H1 (cell line): ENCODE measurements at regions not wholly inside any gene's neighbourhood (a gene's known extent, or its start where the extent isn't known, plus 50 kb on each side); places are given as distances from the start of the nearest gene placed in this dataset.

ENCODE experiments used
- CTCF ChIA-PET: fragments of 300-600 bp; sonication (Branson Sonifier 250); formaldehyde crosslinking; loops from one replicate; lab custom pipeline; 2021; ENCODE audit not compliant: partially characterized antibody; lab: Charles Lee
- POLR2A ChIA-PET: fragments of 300-600 bp; sonication (Branson Sonifier 250); formaldehyde crosslinking; loops from one replicate; lab custom pipeline; 2021; ENCODE audit warnings: inconsistent platforms; ENCODE audit not compliant: partially characterized antibody; lab: Charles Lee
- DNase-seq, 2 experiments: peaks; one replicate each; pipeline versions ENCODE4 v3.0.0 to v3.0.0-alpha.2; 2010 to 2022; ENCODE audit warnings: low spot score in 2 of 2, low read depth in 1 of 2, mixed read lengths in 1 of 2
- FAIRE-seq: peaks from 2 replicates; lab custom pipeline; 2011; peaks lifted over from hg19 to GRCh38; lab: Jason Lieb, UNC
- H2AFZ ChIP-seq: 2 replicates; pipeline ENCODE4 v1.8.1; 2012; ENCODE audit warnings: low read length, inconsistent platforms
- H2AK5ac ChIP-seq: 2 replicates; pipeline ENCODE4 v1.6.1; 2013; ENCODE audit warnings: low read depth, low read length
- H2BK120ac ChIP-seq: replicated peaks from 2 replicates; pipeline ENCODE3; 2013; ENCODE audit warnings: low read depth, low read length, inconsistent platforms
- H2BK12ac ChIP-seq: 2 replicates; pipeline ENCODE4 v1.6.1; 2013; ENCODE audit warnings: low read depth, low read length
- H2BK15ac ChIP-seq: 2 replicates; pipeline ENCODE4 v1.6.1; 2013; ENCODE audit warnings: low read length
- H2BK20ac ChIP-seq: 2 replicates; pipeline ENCODE4 v1.6.1; 2013; ENCODE audit warnings: low read length
- H2BK5ac ChIP-seq: 2 replicates; pipeline ENCODE4 v1.6.1; 2013; ENCODE audit warnings: low read depth, low read length
- H3K14ac ChIP-seq: 2 replicates; pipeline ENCODE4 v1.6.1; 2013; ENCODE audit warnings: inconsistent platforms; ENCODE audit not compliant: insufficient read length
- H3K18ac ChIP-seq: 2 replicates; pipeline ENCODE4 v1.6.1; 2013; ENCODE audit warnings: low read length; ENCODE audit errors: extremely low read depth
- H3K23ac ChIP-seq: 2 replicates; pipeline ENCODE4 v1.6.1; 2013; ENCODE audit warnings: inconsistent platforms; ENCODE audit not compliant: insufficient read length
- H3K23me2 ChIP-seq: 2 replicates; pipeline ENCODE4 v1.6.1; 2013; ENCODE audit warnings: low read depth, low read length
- H3K27ac ChIP-seq: 2 replicates; pipeline ENCODE4 v1.6.1; 2011; ENCODE audit warnings: low read depth, low read length, inconsistent platforms
- H3K27me3 ChIP-seq, 4 experiments: replicated peaks in 1 of 4; 1 replicate in 1 of 4; 2 replicates in 3 of 4; pipeline versions ENCODE4 v1.6.1 to v1.8.1; 2011 to 2013; ENCODE audit warnings: low read length in 3 of 4, mild to moderate bottlenecking in 3 of 4, inconsistent platforms in 2 of 4, mixed read lengths in 2 of 4, moderate library complexity in 1 of 4; ENCODE audit not compliant: control insufficient read depth in 3 of 4, insufficient read depth in 3 of 4; ENCODE audit errors: extremely low read depth in 1 of 4
- H3K36me3 ChIP-seq, 4 experiments: 2 replicates each; pipeline versions ENCODE4 v1.6.1 to v1.8.1; 2011 to 2013; ENCODE audit warnings: mild to moderate bottlenecking in 4 of 4, low read length in 3 of 4, moderate library complexity in 2 of 4, control low read depth in 1 of 4, inconsistent platforms in 1 of 4; ENCODE audit not compliant: insufficient read depth in 4 of 4, control insufficient read depth in 2 of 4
- H3K4ac ChIP-seq: replicated peaks from 2 replicates; pipeline ENCODE3; 2013; ENCODE audit warnings: low read length, low read depth, mixed read lengths, inconsistent platforms; ENCODE audit not compliant: insufficient read length
- H3K4me1 ChIP-seq, 4 experiments: replicated peaks in 1 of 4; 1 replicate in 1 of 4; 2 replicates in 3 of 4; pipeline versions ENCODE4 v1.6.1 to v1.8.1; 2011 to 2013; ENCODE audit warnings: low read length in 3 of 4, inconsistent platforms in 2 of 4, mixed read lengths in 1 of 4; ENCODE audit not compliant: insufficient read depth in 4 of 4, control insufficient read depth in 3 of 4
- H3K4me2 ChIP-seq, 2 experiments: 2 replicates each; pipeline versions ENCODE4 v1.6.1 to v1.8.1; 2011 to 2013; ENCODE audit warnings: low read depth in 2 of 2, low read length in 2 of 2, control low read depth in 1 of 2, inconsistent platforms in 1 of 2, mild to moderate bottlenecking in 1 of 2; ENCODE audit not compliant: insufficient read depth in 1 of 2
- H3K4me3 ChIP-seq, 4 experiments: fragments of 200-600, 300-600 bp in 1 of 4; sonication (generic), shearing (Covaris generic), sonication (Bioruptor Twin) in 1 of 4; 2 replicates each; pipeline versions ENCODE4 v1.5.1 to v1.8.1; 2011 to 2016; ENCODE audit warnings: low read length in 4 of 4, low read depth in 3 of 4, control low read depth in 2 of 4, inconsistent platforms in 2 of 4, mild to moderate bottlenecking in 2 of 4, mixed read lengths in 1 of 4, moderate library complexity in 1 of 4; ENCODE audit not compliant: insufficient read depth in 2 of 4; ENCODE audit errors: extremely low read depth in 1 of 4
- H3K56ac ChIP-seq: replicated peaks from 2 replicates; pipeline ENCODE3; 2013; ENCODE audit warnings: low read depth, mild to moderate bottlenecking, mixed read lengths, low read length, inconsistent platforms; ENCODE audit not compliant: insufficient read length
- H3K79me1 ChIP-seq: 2 replicates; pipeline ENCODE4 v1.6.1; 2013; ENCODE audit warnings: low read depth, low read length, control low read depth
- H3K79me2 ChIP-seq, 2 experiments: 2 replicates each; pipeline versions ENCODE4 v1.6.1 to v1.8.1; 2012 to 2013; ENCODE audit warnings: low read length in 2 of 2, mild to moderate bottlenecking in 2 of 2, inconsistent platforms in 1 of 2; ENCODE audit not compliant: insufficient read depth in 2 of 2, control insufficient read depth in 1 of 2
- H3K9ac ChIP-seq, 4 experiments: replicated peaks in 1 of 4; 1 replicate in 1 of 4; 2 replicates in 3 of 4; pipeline versions ENCODE4 v1.6.1 to v1.8.1; 2011 to 2013; ENCODE audit warnings: low read depth in 3 of 4, low read length in 3 of 4, control low read depth in 2 of 4, mild to moderate bottlenecking in 2 of 4, moderate library complexity in 2 of 4, inconsistent platforms in 1 of 4; ENCODE audit errors: extremely low read depth in 1 of 4
- H3K9me3 ChIP-seq, 2 experiments: 2 replicates each; pipeline versions ENCODE4 v1.6.1 to v1.8.1; 2012 to 2013; ENCODE audit warnings: mild to moderate bottlenecking in 2 of 2, moderate library complexity in 2 of 2, control low read depth in 1 of 2, inconsistent platforms in 1 of 2, low read depth in 1 of 2, low read length in 1 of 2, mixed read lengths in 1 of 2; ENCODE audit not compliant: insufficient read depth in 2 of 2
- H4K20me1 ChIP-seq, 2 experiments: replicated peaks in 1 of 2; 2 replicates each; pipeline versions ENCODE3 to v1.8.1; 2011 to 2013; ENCODE audit warnings: inconsistent platforms in 2 of 2, low read length in 2 of 2, mild to moderate bottlenecking in 1 of 2; ENCODE audit not compliant: insufficient read depth in 2 of 2, control insufficient read depth in 1 of 2
- H4K5ac ChIP-seq: 2 replicates; pipeline ENCODE4 v1.6.1; 2013; ENCODE audit warnings: low read length, low read depth, mixed read lengths, inconsistent platforms; ENCODE audit not compliant: insufficient read length
- H4K8ac ChIP-seq: 2 replicates; pipeline ENCODE4 v1.8.0; 2013; ENCODE audit warnings: mild to moderate bottlenecking, moderate library complexity, low read length, inconsistent platforms; ENCODE audit not compliant: insufficient read depth; ENCODE audit errors: extremely low read depth
- H4K91ac ChIP-seq: replicated peaks from 2 replicates; pipeline ENCODE3; 2013; ENCODE audit warnings: low read length, mixed read lengths, inconsistent platforms; ENCODE audit not compliant: insufficient read length
- BACH1 ChIP-seq: IDR thresholded peaks from 2 replicates; pipeline ENCODE4 v1.6.1; 2012; ENCODE audit warnings: low read length, improper control_type of control experiment
- BCL11A ChIP-seq, 2 experiments: IDR thresholded peaks; one replicate each; pipeline ENCODE4 v1.6.1; 2011; ENCODE audit warnings: low read depth in 2 of 2, low read length in 2 of 2, mild to moderate bottlenecking in 2 of 2
- FOSL1 ChIP-seq: IDR thresholded peaks from 2 replicates; pipeline ENCODE4 v1.6.1; 2011; ENCODE audit warnings: mild to moderate bottlenecking, low read depth, low read length, moderate library complexity; ENCODE audit not compliant: insufficient read depth
- WGBS, 2 experiments: shearing (Covaris generic) in 1 of 2; methylation state at CpG; one replicate each; pipeline versions ENCODE4 v1.1.6 to v1.1.7; 2013 to 2015; ENCODE audit warnings: low lambda C conversion rate in 2 of 2, mixed read lengths in 2 of 2, inconsistent platforms in 1 of 2, low coverage in 1 of 2, missing lambda C conversion rate in 1 of 2; ENCODE audit not compliant: insufficient replicate concordance in 2 of 2, insufficient coverage in 1 of 2, insufficient read length in 1 of 2; ENCODE audit errors: extremely low coverage in 1 of 2, missing lambda C conversion rate in 1 of 2; 5-methylcytosine and 5-hydroxymethylcytosine counted together

- H3K23me2 ChIP-seq, result no peaks in the 10 kb centered on the region
- WGBS, 2 experiments, result 88% methylated on average over 2 of the region's 2 CpGs; no CpG with 5 or more reads in 1 of the 2 experiments
- H2AK5ac ChIP-seq, result no peak overlapping the region
- H4K5ac ChIP-seq, result no peak overlapping the region
- FAIRE-seq (no peak), DNase-seq (no peak)
- H3K79me2 ChIP-seq, result no peaks in the 10 kb centered on the region
- no peak overlapping the region for H2BK20ac ChIP-seq
- H3K27ac ChIP-seq, result no peak overlapping the region
- H2AFZ ChIP-seq, result no peak overlapping the region
- H4K8ac ChIP-seq, result no peak overlapping the region
- H3K4me1 ChIP-seq, result no peaks in the 10 kb centered on the region
- H3K9ac ChIP-seq, result no peak overlapping the region
- no peak overlapping the region for H3K4me2 ChIP-seq
- no peak overlapping the region for H2BK12ac ChIP-seq
- ChIA-PET POLR2A (no interaction called here), CTCF (no interaction called here)
- no peak overlapping the region for H3K18ac ChIP-seq
- peaks cover 8 to 9% of the 10 kb centered on the region in 2 experiments; a peak in 2 of 4 replicates for H3K9me3 ChIP-seq
- no peak overlapping the region for H3K14ac ChIP-seq
- no peak overlapping the region for H3K4me3 ChIP-seq
- H3K79me1 ChIP-seq, result no peaks in the 10 kb centered on the region
- no peaks in the 10 kb centered on the region for H3K27me3 ChIP-seq
- H2BK120ac ChIP-seq, result no peak overlapping the region
- H3K23ac ChIP-seq, result no peak overlapping the region
- no peak overlapping the region for H2BK15ac ChIP-seq
- H3K56ac ChIP-seq, result no peak overlapping the region
- no peaks in the 10 kb centered on the region for H3K36me3 ChIP-seq
- no peak overlapping the region for H2BK5ac ChIP-seq
- no peak overlapping the region for H4K91ac ChIP-seq
- no peak overlapping the region for H3K4ac ChIP-seq
- H4K20me1 ChIP-seq, result no peaks in the 10 kb centered on the region
- TF ChIP-seq BACH1 (no peak), BCL11A (IDR thresholded peaks at IDR 0.05; ENCODE audit: low read depth in 2 of 2, low read length in 2 of 2) (no peak), FOSL1 (no peak)
Measured at GRCh38 chr2:147247749-147248148, 597.1 kb upstream of the ACVR2A start.
